Retinal pigment epithelial cell (primary cell): ENCODE measurements at regions not wholly inside any gene's neighbourhood (a gene's known extent, or its start where the extent isn't known, plus 50 kb on each side); places are given as distances from the start of the nearest gene placed in this dataset.
"Not testable (repeated sequence)": the region's sequence is repeated elsewhere in the genome, so short reads cannot be mapped to it uniquely, and the experiment has no call there.

Experiments used
- DNase-seq: peaks from one replicate; pipeline ENCODE4 v3.0.0-alpha.2; 2010; ENCODE audit warnings: low read depth
- H3K4me3 ChIP-seq: 2 replicates; pipeline ENCODE4 v1.5.1; 2011; ENCODE audit warnings: mild to moderate bottlenecking, low read length, control low read depth, moderate library complexity
- TF ChIP-seq, protein P1 (sequence below): conservative IDR thresholded peaks from 2 replicates; pipeline ENCODE4 v1.5.1; 2011; ENCODE audit warnings: low read depth, low read length, control low read depth, inconsistent platforms

DNA sequence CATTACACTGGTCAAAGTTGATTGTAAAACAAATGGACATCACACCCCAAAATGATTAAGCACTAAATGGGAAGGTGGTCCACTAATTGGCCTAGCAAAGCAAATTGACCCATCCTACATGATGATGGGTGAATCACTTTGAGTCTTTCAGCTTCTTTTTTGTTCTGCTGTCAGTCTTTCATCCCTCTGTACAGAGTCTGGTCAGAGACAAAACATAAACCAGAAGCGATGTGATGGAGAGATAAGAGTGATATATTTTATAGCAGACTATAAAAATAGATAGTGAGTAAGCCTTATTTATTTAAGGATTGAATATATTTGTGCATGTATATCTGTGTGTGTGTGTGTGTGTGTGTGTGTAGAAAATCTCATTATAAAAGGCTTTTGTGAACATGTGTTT lies 618.4 kb upstream of the SOX9 start:
- TF ChIP-seq, protein P1, sequence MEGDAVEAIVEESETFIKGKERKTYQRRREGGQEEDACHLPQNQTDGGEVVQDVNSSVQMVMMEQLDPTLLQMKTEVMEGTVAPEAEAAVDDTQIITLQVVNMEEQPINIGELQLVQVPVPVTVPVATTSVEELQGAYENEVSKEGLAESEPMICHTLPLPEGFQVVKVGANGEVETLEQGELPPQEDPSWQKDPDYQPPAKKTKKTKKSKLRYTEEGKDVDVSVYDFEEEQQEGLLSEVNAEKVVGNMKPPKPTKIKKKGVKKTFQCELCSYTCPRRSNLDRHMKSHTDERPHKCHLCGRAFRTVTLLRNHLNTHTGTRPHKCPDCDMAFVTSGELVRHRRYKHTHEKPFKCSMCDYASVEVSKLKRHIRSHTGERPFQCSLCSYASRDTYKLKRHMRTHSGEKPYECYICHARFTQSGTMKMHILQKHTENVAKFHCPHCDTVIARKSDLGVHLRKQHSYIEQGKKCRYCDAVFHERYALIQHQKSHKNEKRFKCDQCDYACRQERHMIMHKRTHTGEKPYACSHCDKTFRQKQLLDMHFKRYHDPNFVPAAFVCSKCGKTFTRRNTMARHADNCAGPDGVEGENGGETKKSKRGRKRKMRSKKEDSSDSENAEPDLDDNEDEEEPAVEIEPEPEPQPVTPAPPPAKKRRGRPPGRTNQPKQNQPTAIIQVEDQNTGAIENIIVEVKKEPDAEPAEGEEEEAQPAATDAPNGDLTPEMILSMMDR, result no peak
- no peak for DNase-seq

DNA sequence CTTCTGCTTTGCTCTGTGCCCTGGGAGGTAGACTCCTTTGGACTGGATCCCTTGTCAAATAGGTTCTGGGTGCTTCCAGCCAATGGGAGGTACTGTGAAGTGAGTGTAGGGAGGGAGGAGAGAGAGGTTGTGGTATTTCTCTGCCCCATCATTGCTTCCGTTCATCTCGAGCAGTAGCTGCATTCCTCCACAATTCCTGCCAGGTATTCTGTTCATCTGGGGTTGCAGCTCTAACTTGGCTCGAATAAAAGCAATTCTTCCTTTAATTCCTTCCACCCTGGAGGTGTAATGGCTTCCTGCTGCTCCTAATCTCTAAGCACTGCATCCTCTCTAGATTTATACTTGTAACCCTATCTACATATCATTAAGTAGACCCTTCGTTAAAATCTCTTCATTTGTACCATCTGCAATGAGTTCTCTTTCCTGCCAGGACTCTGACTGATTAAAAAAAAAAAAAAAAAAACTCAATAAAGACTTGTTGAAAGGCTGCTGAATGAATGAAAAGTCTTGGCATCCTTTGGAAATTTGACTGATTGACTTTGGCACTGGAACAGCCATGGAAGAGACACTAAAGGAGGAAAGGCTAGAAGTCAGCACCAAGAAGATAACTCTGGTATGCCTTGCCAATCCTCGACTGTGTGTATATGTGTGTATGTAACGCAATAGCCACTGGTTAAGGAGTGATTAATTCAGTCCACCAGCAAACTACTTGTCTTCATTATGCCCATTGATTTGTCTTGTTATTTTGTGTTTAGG lies 616.9 kb upstream of the SOX9 start:
- TF ChIP-seq, protein P1, result no peak
- H3K4me3 ChIP-seq, result no peak overlapping the region
- no peak for DNase-seq

More for the DNA sequence above, 618.4 kb upstream of the SOX9 start:
- H3K4me3 ChIP-seq, result no peak overlapping the region

DNA sequence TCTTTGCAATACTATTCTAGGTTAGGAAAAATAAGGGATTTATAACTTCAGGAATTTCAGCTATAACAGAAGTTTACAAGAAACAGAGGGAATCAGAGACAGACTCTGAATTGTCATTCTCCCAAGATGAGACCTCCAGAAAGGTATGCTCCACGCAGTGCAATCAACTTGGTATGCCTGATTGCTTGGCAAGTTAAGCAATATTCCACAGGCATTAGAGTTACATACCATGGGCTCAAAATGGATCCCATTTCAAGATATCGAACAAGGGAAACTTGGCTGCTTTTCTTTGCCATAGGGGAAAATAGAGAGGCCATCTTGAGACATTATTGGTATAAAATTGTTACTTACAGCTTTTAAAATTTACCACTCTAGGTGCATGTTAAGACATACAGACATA lies 615.6 kb upstream of the SOX9 start:
- no peak for DNase-seq
- TF ChIP-seq, protein P1, result no peak
- no peak overlapping the region for H3K4me3 ChIP-seq

DNA sequence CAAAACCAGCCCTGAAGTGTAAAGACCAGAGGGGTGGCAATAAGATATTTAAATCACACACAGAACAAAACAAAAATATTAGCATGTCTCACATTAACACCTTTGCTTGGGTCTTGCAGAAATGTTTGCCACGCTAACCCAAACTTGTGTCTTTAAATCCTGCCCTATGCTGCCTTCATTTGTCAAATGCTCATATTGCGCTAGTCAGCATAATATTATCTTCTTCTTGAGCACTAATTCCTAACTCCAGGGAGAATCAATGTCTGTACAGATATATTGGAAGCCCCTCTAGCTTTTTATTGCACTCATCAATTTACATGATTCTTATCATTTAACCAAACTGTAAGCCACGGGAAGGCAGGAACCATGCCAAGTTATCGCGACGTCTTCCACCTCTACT lies 614.8 kb upstream of the SOX9 start:
- DNase-seq, result no peak
- TF ChIP-seq, protein P1, result no peak
- H3K4me3 ChIP-seq, result no peak overlapping the region

DNA sequence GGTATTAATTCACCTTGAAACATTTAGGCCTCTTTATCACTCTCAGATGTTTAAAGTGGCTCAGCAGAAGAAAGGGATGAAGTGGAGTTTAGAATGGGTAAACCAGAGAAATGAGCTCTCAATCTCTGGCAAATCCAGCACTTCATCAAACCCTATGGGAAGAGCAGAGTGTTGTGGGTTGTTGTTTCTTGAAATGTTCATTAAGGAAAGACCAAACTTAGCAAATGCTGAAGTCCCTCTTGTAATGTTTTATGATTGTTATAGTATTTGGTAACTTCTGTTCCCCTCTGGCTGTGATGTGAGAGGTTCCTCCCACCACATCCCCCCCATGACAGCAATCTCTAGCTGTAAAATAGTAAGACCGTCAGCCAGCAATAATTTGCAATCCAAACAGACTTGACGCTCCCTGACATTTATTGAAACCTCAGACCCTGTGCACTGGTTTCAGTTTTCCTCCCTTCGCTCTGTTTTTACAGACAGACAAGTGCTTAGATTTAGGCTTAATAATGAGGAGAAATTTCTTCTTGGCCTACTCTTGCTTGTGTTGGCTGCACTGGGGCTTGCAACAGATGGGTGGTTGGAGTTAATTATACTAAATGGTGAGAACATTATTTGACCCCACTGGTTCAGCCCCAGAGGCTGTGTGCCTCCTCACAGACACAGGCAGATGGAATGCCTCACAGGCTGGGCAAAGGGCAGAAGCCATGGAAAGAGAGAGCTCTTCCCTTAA lies 609.4 kb upstream of the SOX9 start:
- no peak for DNase-seq
- TF ChIP-seq, protein P1, result no peak
- no peak overlapping the region for H3K4me3 ChIP-seq

DNA sequence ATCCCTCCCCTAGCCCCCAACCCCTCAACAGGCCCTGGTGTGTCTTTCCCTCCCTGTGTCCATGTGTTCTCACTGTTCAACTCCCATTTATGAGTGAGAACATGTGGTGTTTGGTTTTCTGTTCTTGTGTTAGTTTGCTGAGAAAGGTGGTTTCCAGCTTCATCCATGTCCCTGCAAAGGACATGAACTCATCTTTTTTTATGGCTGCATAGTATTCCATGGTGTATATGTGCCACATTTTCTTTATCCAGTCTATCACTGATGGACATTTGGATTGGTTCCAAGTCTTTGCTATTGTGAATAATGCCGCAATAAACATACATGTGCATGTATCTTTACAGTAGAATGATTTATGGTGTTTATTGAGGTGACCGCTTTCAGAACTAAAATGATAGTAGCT lies 607.1 kb upstream of the SOX9 start:
- not testable (repeated sequence) for DNase-seq

DNA sequence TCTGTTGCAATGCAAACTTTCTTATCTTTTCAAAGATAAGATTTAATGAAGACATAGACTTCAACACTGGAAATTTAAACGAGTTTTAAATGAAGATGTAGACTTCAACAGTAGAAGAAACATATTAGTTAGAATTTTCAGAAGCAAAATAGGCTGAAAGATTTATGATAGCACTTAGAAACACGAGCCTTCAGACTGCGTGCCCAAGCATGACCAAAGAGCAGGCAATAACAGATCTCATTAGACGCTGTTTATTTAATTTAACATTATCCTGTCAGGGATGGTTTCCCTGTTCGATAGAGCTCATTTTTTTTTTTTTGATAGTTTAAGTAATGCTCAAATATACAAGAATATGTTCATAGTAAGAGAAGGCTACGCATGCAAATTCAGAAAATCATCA lies 604.7 kb upstream of the SOX9 start:
- DNase-seq, result no peak
- no peak overlapping the region for H3K4me3 ChIP-seq
- TF ChIP-seq, protein P1, result no peak

More for the DNA sequence above, 607.1 kb upstream of the SOX9 start:
- not testable (repeated sequence) for H3K4me3 ChIP-seq
